HL-60 (cell line): ENCODE measurements at regions not wholly inside any gene's neighbourhood (a gene's known extent, or its start where the extent isn't known, plus 50 kb on each side); places are given as distances from the start of the nearest gene placed in this dataset.

Experiments
- DNase-seq, 2 experiments: peaks; one replicate each; pipeline ENCODE4 v3.0.0-alpha.2; 2010 to 2020; ENCODE audit warnings: low read depth in 1 of 2, low spot score in 1 of 2
- H3K27ac ChIP-seq: fragments of 250-450 bp; sonication (Bioruptor Pico); replicated peaks from 2 replicates; pipeline ENCODE4 v1.5.1; 2020; ENCODE audit warnings: mild to moderate bottlenecking, moderate library complexity
- H3K27me3 ChIP-seq: fragments of 250-450 bp; sonication (Bioruptor Pico); 2 replicates; pipeline ENCODE4 v1.5.1; 2021; ENCODE audit warnings: mild to moderate bottlenecking, moderate library complexity; ENCODE audit not compliant: insufficient read depth, poor library complexity, severe bottlenecking
- H3K4me3 ChIP-seq: replicated peaks from 2 replicates; pipeline ENCODE4 v1.5.1; 2011; ENCODE audit warnings: mild to moderate bottlenecking, control low read depth, low read length; ENCODE audit not compliant: insufficient read depth
- GABPA ChIP-seq: IDR thresholded peaks from 2 replicates; pipeline ENCODE4 v1.6.1; 2012; ENCODE audit warnings: low read depth
- POLR2AphosphoS5 ChIP-seq: IDR thresholded peaks from 2 replicates; pipeline ENCODE4 v1.6.1; 2012; ENCODE audit warnings: low read depth
- SPI1 ChIP-seq: IDR thresholded peaks from 2 replicates; pipeline ENCODE4 v1.6.1; 2012; ENCODE audit warnings: low read depth, mild to moderate bottlenecking, borderline replicate concordance
- TF ChIP-seq, protein P1 (sequence below): IDR thresholded peaks from 2 replicates; pipeline ENCODE4 v1.6.1; 2012; ENCODE audit warnings: low read depth; ENCODE audit not compliant: insufficient replicate concordance
- TF ChIP-seq, protein P2 (sequence below): IDR thresholded peaks from one replicate; pipeline ENCODE4 v1.5.1; 2011; ENCODE audit warnings: low read length, control low read depth, inconsistent platforms; ENCODE audit not compliant: insufficient read depth

DNA sequence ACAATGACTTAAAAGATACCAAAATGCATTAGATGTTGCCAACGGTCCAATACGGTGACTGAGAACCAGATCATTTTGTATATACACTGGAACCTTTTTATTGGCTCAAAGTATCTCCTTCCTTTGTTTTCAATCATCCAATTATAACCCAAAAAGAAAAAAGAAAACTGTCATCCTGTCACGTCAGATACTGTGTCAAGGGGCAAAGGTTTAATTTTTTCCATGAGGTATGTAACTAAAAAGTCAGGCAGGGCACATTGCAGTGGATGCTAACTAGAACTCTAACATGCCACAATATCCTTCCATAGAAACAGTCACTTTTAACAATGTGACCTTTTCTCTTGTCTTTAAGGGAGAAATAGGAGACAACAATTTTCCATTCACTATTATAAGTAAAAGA, 267.6 kb upstream of the NEBL start:
- Histone ChIP-seq H3K27me3 (no peaks in the 10 kb centered on the region), H3K4me3 (no peak overlapping the region), H3K27ac (no peak overlapping the region)
- DNase-seq, result no peak
- no peak for TF ChIP-seq POLR2AphosphoS5
- TF ChIP-seq, protein P1, sequence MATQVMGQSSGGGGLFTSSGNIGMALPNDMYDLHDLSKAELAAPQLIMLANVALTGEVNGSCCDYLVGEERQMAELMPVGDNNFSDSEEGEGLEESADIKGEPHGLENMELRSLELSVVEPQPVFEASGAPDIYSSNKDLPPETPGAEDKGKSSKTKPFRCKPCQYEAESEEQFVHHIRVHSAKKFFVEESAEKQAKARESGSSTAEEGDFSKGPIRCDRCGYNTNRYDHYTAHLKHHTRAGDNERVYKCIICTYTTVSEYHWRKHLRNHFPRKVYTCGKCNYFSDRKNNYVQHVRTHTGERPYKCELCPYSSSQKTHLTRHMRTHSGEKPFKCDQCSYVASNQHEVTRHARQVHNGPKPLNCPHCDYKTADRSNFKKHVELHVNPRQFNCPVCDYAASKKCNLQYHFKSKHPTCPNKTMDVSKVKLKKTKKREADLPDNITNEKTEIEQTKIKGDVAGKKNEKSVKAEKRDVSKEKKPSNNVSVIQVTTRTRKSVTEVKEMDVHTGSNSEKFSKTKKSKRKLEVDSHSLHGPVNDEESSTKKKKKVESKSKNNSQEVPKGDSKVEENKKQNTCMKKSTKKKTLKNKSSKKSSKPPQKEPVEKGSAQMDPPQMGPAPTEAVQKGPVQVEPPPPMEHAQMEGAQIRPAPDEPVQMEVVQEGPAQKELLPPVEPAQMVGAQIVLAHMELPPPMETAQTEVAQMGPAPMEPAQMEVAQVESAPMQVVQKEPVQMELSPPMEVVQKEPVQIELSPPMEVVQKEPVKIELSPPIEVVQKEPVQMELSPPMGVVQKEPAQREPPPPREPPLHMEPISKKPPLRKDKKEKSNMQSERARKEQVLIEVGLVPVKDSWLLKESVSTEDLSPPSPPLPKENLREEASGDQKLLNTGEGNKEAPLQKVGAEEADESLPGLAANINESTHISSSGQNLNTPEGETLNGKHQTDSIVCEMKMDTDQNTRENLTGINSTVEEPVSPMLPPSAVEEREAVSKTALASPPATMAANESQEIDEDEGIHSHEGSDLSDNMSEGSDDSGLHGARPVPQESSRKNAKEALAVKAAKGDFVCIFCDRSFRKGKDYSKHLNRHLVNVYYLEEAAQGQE, result no peak
- TF ChIP-seq, protein P2, sequence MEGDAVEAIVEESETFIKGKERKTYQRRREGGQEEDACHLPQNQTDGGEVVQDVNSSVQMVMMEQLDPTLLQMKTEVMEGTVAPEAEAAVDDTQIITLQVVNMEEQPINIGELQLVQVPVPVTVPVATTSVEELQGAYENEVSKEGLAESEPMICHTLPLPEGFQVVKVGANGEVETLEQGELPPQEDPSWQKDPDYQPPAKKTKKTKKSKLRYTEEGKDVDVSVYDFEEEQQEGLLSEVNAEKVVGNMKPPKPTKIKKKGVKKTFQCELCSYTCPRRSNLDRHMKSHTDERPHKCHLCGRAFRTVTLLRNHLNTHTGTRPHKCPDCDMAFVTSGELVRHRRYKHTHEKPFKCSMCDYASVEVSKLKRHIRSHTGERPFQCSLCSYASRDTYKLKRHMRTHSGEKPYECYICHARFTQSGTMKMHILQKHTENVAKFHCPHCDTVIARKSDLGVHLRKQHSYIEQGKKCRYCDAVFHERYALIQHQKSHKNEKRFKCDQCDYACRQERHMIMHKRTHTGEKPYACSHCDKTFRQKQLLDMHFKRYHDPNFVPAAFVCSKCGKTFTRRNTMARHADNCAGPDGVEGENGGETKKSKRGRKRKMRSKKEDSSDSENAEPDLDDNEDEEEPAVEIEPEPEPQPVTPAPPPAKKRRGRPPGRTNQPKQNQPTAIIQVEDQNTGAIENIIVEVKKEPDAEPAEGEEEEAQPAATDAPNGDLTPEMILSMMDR, result no peak
- TF ChIP-seq SPI1, result no peak
- no peak for TF ChIP-seq GABPA

DNA sequence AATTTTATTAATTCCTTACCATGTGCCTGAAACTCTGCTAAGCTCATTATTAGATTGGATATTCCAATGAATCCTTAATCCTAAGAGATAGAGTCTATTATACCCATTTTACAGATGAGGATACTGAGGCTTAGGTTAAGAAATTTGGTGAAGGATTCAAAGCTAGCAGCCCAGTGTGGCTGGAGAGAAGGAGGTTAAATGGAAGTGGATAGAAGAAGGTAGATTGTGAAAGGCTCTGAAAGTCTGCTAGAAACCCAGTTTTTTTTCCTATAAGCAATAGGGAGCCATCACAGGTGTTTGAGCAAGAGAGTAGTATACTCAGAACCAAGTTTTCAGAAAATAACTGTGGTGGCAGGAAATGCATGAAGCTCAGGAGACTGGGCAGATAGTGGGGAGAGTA, 265.8 kb upstream of the NEBL start:
- H3K4me3 ChIP-seq, result no peak overlapping the region
- no peak overlapping the region for H3K27ac ChIP-seq
- no peak for DNase-seq
- TF ChIP-seq, protein P1, result no peak
- TF ChIP-seq GABPA (no peak), SPI1 (no peak), POLR2AphosphoS5 (no peak)
- TF ChIP-seq, protein P2, result no peak
- no peaks in the 10 kb centered on the region for H3K27me3 ChIP-seq

DNA sequence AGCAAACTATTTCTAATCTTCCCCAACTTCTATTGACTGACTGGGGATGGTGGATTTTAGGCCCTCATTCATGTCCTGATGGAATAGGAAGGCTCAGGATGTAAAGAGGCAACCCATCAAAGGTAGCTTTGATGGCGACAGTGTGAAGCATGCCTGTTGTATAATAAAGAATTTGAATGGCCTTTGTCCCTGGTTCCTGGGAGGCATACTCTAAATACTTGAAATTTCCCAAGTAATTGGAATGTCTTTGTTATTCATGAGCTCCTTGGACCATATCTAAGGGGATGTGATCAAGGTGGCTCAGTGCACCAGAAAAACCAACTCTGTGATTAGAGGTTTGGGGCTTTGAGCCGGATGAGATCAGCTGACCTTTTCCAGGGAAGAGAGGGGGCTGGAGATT, 264.5 kb upstream of the NEBL start:
- Histone ChIP-seq H3K27me3 (no peaks in the 10 kb centered on the region), H3K4me3 (no peak overlapping the region), H3K27ac (no peak overlapping the region)
- no peak for DNase-seq
- TF ChIP-seq GABPA (no peak), SPI1 (no peak), POLR2AphosphoS5 (no peak)
- TF ChIP-seq, protein P2, result no peak
- TF ChIP-seq, protein P1, result no peak
